NCI-H1105 treated with DMSO at 0.1 percent for 48 hours (cell line): ENCODE measurements at regions not wholly inside any gene's neighbourhood (a gene's known extent, or its start where the extent isn't known, plus 50 kb on each side); places are given as distances from the start of the nearest gene placed in this dataset.
"Not testable (repeated sequence)": the region's sequence is repeated elsewhere in the genome, so short reads cannot be mapped to it uniquely, and the experiment has no call there.

Experiments
- DNase-seq: peaks from one replicate; lab custom pipeline; 2025; lab: John Stamatoyannopoulos, UW

GRCh38 chr13:87982400-87982799, 311.2 kb downstream of the SLITRK5 start:
- no peak for DNase-seq

GRCh38 chr13:87986639-87987250, 315.6 kb downstream of the SLITRK5 start:
- no peak for DNase-seq

- no peak for DNase-seq
Observed at GRCh38 chr13:87998081-87998480, 326.9 kb downstream of the SLITRK5 start.

- no peak for DNase-seq
Observed at GRCh38 chr13:87999240-87999700, 328.1 kb downstream of the SLITRK5 start.

DNA sequence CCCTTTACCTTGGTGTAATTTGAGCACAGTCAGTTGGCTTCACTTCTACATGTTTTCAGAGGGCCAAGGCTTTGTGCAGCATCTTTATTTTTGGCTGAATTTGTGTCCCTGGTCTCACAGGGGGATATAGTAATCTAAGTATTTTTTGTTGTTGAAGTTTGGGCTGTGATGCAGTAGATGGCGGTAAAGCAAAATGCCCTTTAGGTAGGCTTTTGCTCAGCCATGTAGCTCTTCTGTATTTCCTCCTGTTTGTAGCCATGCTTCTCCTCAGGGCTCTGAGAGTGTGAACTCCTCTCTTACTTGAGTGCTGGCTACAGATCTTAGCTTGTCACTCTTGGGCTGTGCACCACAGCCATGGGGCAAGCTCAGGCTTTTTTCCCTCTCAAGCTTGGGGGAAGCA, 328.6 kb downstream of the SLITRK5 start:
- no peak for DNase-seq

- no peak for DNase-seq
Observed at GRCh38 chr13:88000239-88000638, 329.1 kb downstream of the SLITRK5 start.

- no peak for DNase-seq
Observed at GRCh38 chr13:88000787-88001186, 329.6 kb downstream of the SLITRK5 start.

- no peak for DNase-seq
Observed at GRCh38 chr13:88005188-88005587, 334.0 kb downstream of the SLITRK5 start.

DNA sequence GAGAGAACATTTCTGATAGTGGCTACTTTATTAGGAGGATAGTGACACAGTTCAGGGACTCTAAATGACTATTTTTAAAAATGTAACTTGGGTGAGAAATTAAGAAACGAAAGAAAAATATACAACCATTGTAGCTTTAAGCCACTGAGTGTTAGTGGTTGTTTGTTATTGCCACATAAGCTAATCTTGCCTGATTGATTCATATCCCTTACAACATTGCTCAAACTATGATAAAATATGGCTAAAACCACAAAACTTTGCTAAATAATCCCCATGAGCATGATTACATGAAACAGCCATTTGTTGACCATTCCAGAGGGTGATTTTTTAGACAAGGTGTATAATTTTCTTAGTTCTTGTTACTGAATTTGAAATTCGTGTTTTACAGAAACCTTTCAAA, 343.4 kb downstream of the SLITRK5 start:
- DNase-seq, result no peak

DNA sequence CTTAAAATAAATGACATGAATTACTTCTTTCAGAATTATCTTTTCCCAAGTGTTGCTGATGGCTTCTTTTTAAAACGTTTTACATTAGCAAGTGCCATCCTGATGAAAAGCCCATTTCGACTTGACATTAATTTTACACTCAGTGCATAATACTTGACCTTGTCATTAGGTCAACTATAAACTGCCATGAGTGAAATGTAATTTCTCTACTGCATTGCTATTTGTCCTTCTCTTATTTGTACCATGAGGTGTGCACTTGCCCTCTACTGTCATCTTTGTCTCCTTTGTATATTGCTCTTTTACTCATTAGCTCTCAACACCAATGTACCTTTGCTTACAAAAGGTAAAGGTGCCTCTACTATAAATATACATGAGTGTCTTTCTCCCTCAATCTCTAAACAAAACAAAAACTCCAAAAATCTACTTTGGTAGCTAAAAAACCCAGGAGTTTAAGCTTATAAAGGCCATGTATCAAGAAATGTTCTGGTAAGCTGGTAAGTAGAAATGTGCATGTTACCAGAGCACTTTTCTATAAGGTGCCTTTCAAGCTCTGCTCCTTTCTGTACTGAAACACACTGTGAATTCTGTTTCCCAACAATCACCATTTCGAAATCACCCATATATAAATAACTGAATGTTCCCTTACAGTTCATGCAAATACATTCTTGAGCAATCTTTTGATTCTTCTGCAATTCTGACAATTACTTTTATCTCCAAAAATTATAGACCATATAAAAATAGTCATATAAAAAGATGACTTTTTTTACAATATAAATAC, 351.4 kb downstream of the SLITRK5 start:
- no peak for DNase-seq

- no peak for DNase-seq
Observed at GRCh38 chr13:88026241-88026640, 355.1 kb downstream of the SLITRK5 start.

- DNase-seq, result no peak
Observed at GRCh38 chr13:88031980-88032559, 360.9 kb downstream of the SLITRK5 start.

DNA sequence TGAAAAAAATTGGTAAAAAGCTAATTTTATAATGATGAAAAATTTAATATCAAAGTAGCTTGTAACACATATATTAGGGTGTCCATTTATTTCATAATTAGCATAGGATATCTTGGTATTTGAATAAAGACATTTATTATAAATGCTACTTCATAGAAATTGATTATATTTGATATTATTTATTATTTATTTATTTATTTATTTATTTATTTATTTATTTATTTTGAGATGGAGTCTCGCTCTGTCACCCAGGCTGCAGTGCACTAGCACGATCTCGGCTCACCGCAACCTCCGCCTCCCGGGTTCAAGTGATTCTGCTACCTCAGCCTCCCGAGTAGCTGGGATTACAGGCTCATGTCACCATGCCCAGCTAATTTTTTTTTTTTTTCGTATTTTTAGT, 365.0 kb downstream of the SLITRK5 start:
- not testable (repeated sequence) for DNase-seq

GRCh38 chr13:88042489-88042888, 371.3 kb downstream of the SLITRK5 start:
- DNase-seq, result no peak

DNA sequence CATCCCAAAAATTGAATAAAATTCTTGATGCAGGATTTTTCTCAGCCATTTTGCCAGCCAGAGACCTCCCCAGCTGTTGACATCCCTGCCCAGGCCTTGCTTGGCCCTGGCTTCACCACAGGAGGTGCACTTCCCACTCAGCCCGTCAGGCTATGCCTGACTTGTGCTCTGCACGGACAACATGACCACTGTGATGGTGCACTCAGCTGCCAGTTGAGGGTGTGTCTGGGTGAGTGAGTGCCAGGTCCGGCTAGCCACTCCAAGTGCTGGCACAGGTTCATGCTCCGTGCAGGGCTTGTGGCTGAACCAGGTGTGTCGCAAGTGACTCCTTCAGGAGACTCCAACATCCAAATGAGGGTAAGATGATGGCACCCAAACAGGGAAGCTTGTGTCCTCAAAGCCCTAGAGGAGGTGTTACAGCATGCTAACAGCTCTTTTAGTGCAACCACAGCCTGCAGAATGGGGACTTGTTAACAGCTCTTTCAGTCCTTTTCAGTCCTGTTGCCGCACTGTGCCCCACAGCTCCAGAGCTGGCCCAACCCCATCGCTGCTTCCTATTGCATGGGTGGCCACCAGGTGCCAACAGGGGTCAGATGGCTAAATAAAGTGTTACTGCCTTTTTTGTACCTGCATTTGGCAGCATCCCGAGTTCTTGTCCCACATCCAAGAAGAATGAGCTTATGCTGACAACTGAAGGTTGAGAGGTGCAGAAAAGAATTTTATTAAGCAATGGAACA, 380.7 kb downstream of the SLITRK5 start:
- no peak for DNase-seq

DNA sequence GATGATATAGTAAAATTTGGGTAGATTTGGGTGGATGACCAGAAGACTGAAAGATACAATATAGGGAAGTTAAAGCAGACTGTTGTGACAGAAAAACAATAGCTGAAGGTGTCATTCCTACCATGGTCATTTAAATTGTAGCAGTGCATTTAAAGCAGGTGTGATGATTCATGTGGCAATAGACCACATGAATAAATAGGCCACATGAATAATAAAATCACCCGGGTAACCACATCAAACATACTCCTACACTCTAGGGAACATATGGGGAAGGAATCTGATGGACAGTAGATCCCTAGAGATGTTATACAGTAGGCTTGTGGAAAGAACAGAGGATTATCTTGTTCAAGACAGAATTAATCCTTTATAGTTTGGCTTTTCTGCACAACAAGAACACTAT, 392.6 kb downstream of the SLITRK5 start:
- DNase-seq, result no peak

DNA sequence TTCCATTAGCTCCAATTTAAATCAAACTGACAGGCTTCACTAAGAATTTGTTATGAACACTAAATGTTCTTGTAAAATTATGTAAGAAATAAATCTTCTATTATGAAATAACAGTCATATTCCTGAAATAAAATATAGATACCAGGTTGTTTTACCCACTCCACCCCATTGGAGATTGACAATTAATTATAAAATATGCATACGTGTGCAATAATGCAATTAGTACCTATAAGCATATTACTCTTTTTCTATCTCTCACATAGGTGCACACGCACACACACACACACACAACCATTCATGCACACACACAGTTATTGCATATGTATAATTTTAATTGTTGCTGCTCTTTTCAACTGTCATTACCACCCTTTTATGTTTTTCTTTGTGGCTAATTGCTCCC, 395.7 kb downstream of the SLITRK5 start:
- DNase-seq, result no peak

DNA sequence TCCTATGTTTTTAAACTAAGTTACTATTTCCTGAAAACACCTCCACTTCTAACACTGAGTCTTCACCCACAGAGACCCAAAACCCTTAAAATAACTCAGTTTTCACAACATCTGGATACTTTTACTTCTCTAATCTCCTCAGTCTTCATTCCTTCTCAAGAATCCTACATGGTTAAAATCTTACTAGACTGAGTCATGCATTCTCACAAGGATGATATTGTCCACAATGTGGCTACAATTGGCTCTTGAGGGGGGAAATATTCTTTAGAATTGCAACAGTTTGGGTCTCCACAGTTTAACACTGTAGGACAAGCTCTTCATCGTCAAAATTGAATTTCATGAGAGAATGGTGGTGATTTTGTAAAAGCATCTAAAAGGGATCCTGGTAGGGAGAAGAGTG, 397.1 kb downstream of the SLITRK5 start:
- no peak for DNase-seq

GRCh38 chr13:88068975-88069374, 397.8 kb downstream of the SLITRK5 start:
- DNase-seq, result no peak

DNA sequence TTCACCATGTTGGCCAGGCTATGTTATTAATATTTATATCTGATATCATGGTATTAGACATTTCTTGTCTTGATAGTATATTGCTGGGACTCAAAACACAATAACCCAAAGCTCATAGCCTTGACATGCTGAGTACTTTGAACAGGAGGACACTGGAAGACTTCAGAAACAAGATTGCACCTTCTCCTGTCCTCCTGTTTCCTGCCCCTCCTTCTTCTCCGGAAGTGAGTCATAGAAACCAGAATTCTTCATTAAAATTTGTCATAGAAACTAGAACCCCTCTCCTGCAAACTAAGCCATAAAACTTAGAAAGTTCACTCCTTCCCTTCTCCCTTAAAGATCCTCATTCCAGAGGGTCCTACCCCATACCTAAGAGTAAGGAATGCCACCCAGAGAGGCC, 400.2 kb downstream of the SLITRK5 start:
- DNase-seq, result no peak

- DNase-seq, result no peak
Observed at GRCh38 chr13:88074794-88075510, 403.8 kb downstream of the SLITRK5 start.

- DNase-seq, result no peak
Observed at GRCh38 chr13:88085036-88085435, 413.9 kb downstream of the SLITRK5 start.
